ENCODE measurements at regions not wholly inside any gene's neighbourhood (a gene's known extent, or its start where the extent isn't known, plus 50 kb on each side); places are given as distances from the start of the nearest gene placed in this dataset.
"Not testable (repeated sequence)": the region's sequence is repeated elsewhere in the genome, so short reads cannot be mapped to it uniquely, and the experiment has no call there.

DNA sequence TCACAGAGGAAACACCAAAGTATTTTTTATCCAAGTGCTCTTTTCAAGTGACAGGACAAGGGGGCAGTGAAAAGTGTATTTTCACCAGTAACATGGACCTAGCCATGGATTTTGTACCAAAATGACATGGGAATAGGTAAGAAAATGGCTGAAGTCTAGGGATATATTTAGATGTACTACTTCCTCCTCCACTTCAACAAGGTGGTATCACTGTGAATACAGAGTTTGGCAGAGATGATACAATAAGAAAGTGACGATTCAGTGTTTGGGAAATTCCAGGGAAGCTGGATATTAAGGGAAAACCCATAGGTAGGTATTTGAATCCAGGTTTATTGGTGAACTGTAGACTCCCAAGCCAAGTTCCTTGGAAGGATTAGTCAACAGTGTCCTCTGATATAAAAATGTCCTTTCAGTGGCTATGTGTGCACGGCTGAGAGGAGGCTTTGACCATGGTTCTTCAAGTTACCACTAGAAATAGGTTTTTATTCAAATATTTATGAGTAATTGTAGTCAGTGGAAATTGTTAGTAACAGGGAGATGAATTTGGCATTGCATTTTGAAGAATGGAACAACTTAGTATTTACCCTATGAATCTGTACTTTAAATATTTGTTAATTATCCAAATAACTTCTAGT lies 356.0 kb upstream of the CITED2 start:
- no peak overlapping the region for H3K4me3 ChIP-seq (ENCODE audit: insufficient read depth, low read length, poor library complexity, severe bottlenecking)
- H3K9ac ChIP-seq (ENCODE audit: low read length) = no peak overlapping the region
- no peak overlapping the region for H2AFZ ChIP-seq (ENCODE audit: low read depth, low read length, severe bottlenecking)
- no peak overlapping the region for H3K27ac ChIP-seq (ENCODE audit: low read depth, low read length)
- H3K36me3 ChIP-seq (ENCODE audit: low read length) = no peaks in the 10 kb centered on the region
- H4K20me1 ChIP-seq (ENCODE audit: low read depth, low read length) = no peaks in the 10 kb centered on the region
- no peaks in the 10 kb centered on the region for H3K79me2 ChIP-seq (ENCODE audit: insufficient read depth, low read length)
- H3K4me2 ChIP-seq (ENCODE audit: low read depth, low read length, poor library complexity, severe bottlenecking) = no peak overlapping the region
- no peaks in the 10 kb centered on the region for H3F3A ChIP-seq (ENCODE audit: insufficient read depth)
- H3K9me3 ChIP-seq (ENCODE audit: insufficient read depth, low read length) = no peaks in the 10 kb centered on the region
- no peaks in the 10 kb centered on the region for H3K27me3 ChIP-seq (ENCODE audit: low read length)
- TF ChIP-seq EZH2phosphoT487 (conservative IDR thresholded peaks at IDR 0.05; ENCODE audit: low read length) = no peak
- TF ChIP-seq, protein P1, sequence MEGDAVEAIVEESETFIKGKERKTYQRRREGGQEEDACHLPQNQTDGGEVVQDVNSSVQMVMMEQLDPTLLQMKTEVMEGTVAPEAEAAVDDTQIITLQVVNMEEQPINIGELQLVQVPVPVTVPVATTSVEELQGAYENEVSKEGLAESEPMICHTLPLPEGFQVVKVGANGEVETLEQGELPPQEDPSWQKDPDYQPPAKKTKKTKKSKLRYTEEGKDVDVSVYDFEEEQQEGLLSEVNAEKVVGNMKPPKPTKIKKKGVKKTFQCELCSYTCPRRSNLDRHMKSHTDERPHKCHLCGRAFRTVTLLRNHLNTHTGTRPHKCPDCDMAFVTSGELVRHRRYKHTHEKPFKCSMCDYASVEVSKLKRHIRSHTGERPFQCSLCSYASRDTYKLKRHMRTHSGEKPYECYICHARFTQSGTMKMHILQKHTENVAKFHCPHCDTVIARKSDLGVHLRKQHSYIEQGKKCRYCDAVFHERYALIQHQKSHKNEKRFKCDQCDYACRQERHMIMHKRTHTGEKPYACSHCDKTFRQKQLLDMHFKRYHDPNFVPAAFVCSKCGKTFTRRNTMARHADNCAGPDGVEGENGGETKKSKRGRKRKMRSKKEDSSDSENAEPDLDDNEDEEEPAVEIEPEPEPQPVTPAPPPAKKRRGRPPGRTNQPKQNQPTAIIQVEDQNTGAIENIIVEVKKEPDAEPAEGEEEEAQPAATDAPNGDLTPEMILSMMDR (IDR thresholded peaks at IDR 0.05; ENCODE audit: insufficient read depth, low read length, poor library complexity, severe bottlenecking) = no peak
- H3K9me2 ChIP-seq (replicated peaks; ENCODE audit: insufficient read depth, low read length) = no peaks in the 10 kb centered on the region

DNA sequence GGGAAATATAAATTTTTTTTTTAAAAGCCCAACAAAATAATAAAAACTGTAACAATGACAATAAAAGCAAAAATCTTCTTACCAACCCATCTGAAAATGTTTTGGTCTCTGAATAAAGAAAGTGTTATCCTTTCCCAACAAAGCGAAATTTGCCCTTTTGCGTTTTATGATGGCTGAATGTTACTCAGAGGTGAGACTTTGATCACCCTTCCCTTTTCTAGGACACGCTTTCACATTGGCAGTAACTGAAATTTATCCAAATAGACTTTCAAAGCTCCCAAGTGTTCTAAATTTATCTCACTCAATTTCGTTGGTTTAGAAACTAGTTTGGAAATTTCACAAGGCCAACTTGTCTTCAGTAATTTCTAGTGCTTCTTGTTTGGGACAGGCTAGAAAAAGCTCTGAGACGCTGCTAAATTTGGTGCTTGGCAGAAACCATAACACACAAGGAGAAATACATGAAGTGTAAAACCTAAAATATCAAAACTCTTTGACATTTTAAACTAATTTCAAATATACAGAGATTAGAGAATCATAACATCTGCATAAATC lies 354.5 kb upstream of the CITED2 start:
- H3F3A ChIP-seq (ENCODE audit: insufficient read depth) = no peaks in the 10 kb centered on the region
- H3K79me2 ChIP-seq (ENCODE audit: insufficient read depth, low read length) = no peaks in the 10 kb centered on the region
- H3K9me2 ChIP-seq (replicated peaks; ENCODE audit: insufficient read depth, low read length) = no peaks in the 10 kb centered on the region
- H3K27me3 ChIP-seq (ENCODE audit: low read length) = no peaks in the 10 kb centered on the region
- H3K9ac ChIP-seq (ENCODE audit: low read length) = no peak overlapping the region
- H3K4me2 ChIP-seq (ENCODE audit: low read depth, low read length, poor library complexity, severe bottlenecking) = no peak overlapping the region
- no peak overlapping the region for H2AFZ ChIP-seq (ENCODE audit: low read depth, low read length, severe bottlenecking)
- no peaks in the 10 kb centered on the region for H4K20me1 ChIP-seq (ENCODE audit: low read depth, low read length)
- no peaks in the 10 kb centered on the region for H3K9me3 ChIP-seq (ENCODE audit: insufficient read depth, low read length)
- TF ChIP-seq, protein P1 (IDR thresholded peaks at IDR 0.05; ENCODE audit: insufficient read depth, low read length, poor library complexity, severe bottlenecking) = no peak
- no peak for TF ChIP-seq EZH2phosphoT487 (conservative IDR thresholded peaks at IDR 0.05; ENCODE audit: low read length)
- no peak overlapping the region for H3K4me3 ChIP-seq (ENCODE audit: insufficient read depth, low read length, poor library complexity, severe bottlenecking)
- H3K27ac ChIP-seq (ENCODE audit: low read depth, low read length) = no peak overlapping the region
- no peaks in the 10 kb centered on the region for H3K36me3 ChIP-seq (ENCODE audit: low read length)

DNA sequence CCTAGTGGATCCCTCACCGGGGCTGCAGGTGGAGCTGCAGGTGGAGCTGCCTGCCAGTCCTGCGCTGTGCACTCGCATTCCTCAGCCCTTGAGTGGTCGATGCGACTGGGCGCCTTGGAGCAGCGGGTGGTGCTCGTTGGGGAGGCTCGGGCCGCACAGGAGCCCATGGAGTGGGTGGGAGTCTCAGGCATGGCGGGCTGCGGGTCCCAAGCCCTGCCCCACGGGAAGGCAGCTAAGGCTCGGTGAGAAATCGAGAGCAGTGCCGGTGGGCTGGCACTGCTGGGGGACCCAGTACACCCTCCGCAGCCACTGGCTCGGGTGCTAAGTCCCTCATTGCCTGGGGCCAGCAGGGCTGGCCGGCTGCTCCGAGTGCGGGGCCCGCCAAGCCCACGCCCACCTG lies 351.8 kb upstream of the CITED2 start:
- not testable (repeated sequence) for H3K9me2 ChIP-seq (replicated peaks; ENCODE audit: insufficient read depth, low read length); H3K36me3 ChIP-seq (ENCODE audit: low read length); H3F3A ChIP-seq (ENCODE audit: insufficient read depth); H3K4me2 ChIP-seq (ENCODE audit: low read depth, low read length, poor library complexity, severe bottlenecking); H4K20me1 ChIP-seq (ENCODE audit: low read depth, low read length); H3K79me2 ChIP-seq (ENCODE audit: insufficient read depth, low read length); H3K9me3 ChIP-seq (ENCODE audit: insufficient read depth, low read length); H3K27me3 ChIP-seq (ENCODE audit: low read length); H2AFZ ChIP-seq (ENCODE audit: low read depth, low read length, severe bottlenecking); H3K4me3 ChIP-seq (ENCODE audit: insufficient read depth, low read length, poor library complexity, severe bottlenecking); H3K27ac ChIP-seq (ENCODE audit: low read depth, low read length); H3K9ac ChIP-seq (ENCODE audit: low read length)

DNA sequence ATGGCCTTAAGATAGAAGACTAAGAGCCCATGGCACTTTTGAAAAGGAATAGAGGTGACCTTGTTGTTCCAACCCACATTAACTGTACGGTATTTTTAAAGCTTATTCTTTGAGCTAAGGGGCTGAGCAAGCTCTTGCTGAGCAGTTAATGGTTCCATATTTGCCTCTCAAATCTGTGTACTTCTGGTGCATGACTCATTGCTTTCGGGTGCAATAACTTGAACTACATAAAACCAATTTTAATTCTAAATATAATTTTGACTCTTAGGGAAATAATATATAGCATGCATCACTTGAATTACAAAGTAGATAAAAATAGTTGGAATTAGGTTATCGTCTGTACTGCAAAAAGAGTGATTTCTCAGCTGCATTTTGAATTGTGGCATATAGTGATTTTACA lies 348.1 kb upstream of the CITED2 start:
- no peaks in the 10 kb centered on the region for H3K36me3 ChIP-seq (ENCODE audit: low read length)

More for the DNA sequence above, 348.1 kb upstream of the CITED2 start:
- no peak overlapping the region for H3K4me3 ChIP-seq (ENCODE audit: insufficient read depth, low read length, poor library complexity, severe bottlenecking)
- no peaks in the 10 kb centered on the region for H3K9me3 ChIP-seq (ENCODE audit: insufficient read depth, low read length)
- H3K27ac ChIP-seq (ENCODE audit: low read depth, low read length) = no peak overlapping the region
- no peak for TF ChIP-seq EZH2phosphoT487 (conservative IDR thresholded peaks at IDR 0.05; ENCODE audit: low read length)
- TF ChIP-seq, protein P1 (IDR thresholded peaks at IDR 0.05; ENCODE audit: insufficient read depth, low read length, poor library complexity, severe bottlenecking) = no peak
- H3K9ac ChIP-seq (ENCODE audit: low read length) = no peak overlapping the region
- H3K9me2 ChIP-seq (replicated peaks; ENCODE audit: insufficient read depth, low read length) = no peaks in the 10 kb centered on the region
- no peak overlapping the region for H3K4me2 ChIP-seq (ENCODE audit: low read depth, low read length, poor library complexity, severe bottlenecking)
- H2AFZ ChIP-seq (ENCODE audit: low read depth, low read length, severe bottlenecking) = no peak overlapping the region
- H3K79me2 ChIP-seq (ENCODE audit: insufficient read depth, low read length) = no peaks in the 10 kb centered on the region
- no peaks in the 10 kb centered on the region for H3F3A ChIP-seq (ENCODE audit: insufficient read depth)
- no peaks in the 10 kb centered on the region for H3K27me3 ChIP-seq (ENCODE audit: low read length)
- no peaks in the 10 kb centered on the region for H4K20me1 ChIP-seq (ENCODE audit: low read depth, low read length)
